GM12892 (cell line): ENCODE measurements at regions not wholly inside any gene's neighbourhood (a gene's known extent, or its start where the extent isn't known, plus 50 kb on each side); places are given as distances from the start of the nearest gene placed in this dataset.
"Not testable (repeated sequence)": the region's sequence is repeated elsewhere in the genome, so short reads cannot be mapped to it uniquely, and the experiment has no call there.

ENCODE experiments used
- DNase-seq: peaks from one replicate; pipeline ENCODE4 v3.0.0; 2011; ENCODE audit not compliant: insufficient read length
- FAIRE-seq: peaks from 2 replicates; lab custom pipeline; 2011; peaks lifted over from hg19 to GRCh38; lab: Jason Lieb, UNC
- POLR2A ChIP-seq: IDR thresholded peaks from 2 replicates; pipeline ENCODE4 v1.6.1; 2011; ENCODE audit warnings: low read depth, low read length, control low read depth
- POLR2AphosphoS5 ChIP-seq: IDR thresholded peaks from 2 replicates; pipeline ENCODE4 v1.6.1; 2011; ENCODE audit warnings: low read depth, low read length, control low read depth
- TAF1 ChIP-seq: IDR thresholded peaks from 2 replicates; pipeline ENCODE4 v1.6.1; 2011; ENCODE audit warnings: low read depth, mild to moderate bottlenecking, control low read depth, low read length, borderline replicate concordance

DNA sequence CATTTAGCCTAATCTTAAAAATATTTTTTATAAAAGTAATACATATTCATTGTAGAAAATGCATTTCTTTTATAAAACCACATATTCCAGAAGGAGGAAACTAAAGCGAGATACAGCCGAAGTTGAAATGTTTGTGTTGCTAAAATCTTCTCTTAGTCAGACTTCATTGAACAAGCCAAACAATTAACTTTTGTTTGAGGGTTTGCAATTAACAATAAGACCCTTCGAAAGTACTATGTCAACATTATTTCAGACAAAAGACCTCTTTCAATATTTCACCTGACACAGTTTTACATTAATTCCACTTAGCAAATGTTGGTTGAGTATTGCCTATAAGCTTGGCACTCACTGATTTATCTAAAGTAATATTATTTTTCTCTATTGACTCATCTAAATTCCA lies 354.0 kb upstream of the ADAMTS5 start:
- no peak for FAIRE-seq
- TF ChIP-seq POLR2A (no peak), POLR2AphosphoS5 (no peak), TAF1 (no peak)
- no peak for DNase-seq

DNA sequence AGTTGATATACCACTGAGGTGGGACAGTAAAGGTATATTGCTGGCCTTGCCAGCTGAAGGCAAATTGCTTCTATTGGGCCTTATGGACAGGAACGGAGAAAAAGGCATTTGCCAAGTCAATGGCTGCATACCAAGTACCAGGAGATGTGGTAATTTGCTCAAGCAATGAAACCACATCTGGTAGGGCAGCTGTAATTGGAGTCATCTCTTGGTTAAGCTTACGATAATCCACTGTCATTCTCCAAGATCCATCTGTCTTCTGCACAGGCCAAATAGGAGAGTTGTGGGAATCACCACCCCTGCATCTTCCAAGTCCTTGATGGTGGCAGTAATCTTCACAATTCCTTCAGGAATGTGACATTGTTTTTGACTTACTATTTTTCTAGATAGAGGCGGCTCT lies 350.7 kb upstream of the ADAMTS5 start:
- DNase-seq, FAIRE-seq: not testable (repeated sequence)

DNA sequence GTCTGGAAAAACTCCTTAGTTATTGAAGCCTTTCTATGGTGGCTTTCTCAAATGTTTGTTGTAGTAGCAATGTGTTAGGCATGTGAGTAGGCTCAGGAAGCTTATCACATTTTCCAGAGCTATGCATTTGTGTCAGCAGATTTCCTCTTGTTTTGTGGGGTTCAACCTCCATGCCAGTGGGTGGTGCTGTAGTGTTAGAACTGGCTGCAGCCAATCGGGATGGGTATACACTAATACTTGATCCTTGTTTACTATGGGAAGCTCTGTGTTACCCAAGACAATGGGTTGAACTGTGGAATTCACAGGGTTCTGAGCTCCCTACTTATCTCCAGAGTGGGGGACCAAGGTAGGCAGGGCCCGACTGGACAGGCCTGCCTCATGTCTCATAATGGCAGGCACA lies 348.5 kb upstream of the ADAMTS5 start:
- TF ChIP-seq POLR2AphosphoS5 (no peak), TAF1 (no peak), POLR2A (no peak)
- FAIRE-seq (no peak), DNase-seq (no peak)

DNA sequence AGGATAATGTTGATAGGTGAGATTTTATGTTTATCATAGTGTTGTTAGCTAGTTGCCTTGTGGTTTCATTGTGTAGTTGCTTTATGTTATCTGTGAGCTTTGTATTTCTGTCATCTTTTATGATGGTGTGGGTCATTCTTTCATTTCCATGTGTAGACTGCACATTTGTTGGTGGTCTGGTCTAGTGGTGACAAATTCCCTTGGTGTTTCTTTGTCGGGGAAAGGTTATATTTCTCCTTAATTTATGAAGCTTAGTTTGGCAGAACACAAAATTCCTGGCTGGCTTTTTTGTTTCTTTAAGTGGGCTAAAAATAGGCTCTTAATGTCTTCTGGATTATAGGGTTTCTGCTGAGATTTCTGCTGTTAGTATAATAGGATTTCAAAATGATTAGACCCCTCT lies 347.2 kb upstream of the ADAMTS5 start:
- no peak for DNase-seq
- FAIRE-seq = no peak
- TF ChIP-seq TAF1 = no peak
- TF ChIP-seq POLR2A = no peak
- no peak for TF ChIP-seq POLR2AphosphoS5

DNA sequence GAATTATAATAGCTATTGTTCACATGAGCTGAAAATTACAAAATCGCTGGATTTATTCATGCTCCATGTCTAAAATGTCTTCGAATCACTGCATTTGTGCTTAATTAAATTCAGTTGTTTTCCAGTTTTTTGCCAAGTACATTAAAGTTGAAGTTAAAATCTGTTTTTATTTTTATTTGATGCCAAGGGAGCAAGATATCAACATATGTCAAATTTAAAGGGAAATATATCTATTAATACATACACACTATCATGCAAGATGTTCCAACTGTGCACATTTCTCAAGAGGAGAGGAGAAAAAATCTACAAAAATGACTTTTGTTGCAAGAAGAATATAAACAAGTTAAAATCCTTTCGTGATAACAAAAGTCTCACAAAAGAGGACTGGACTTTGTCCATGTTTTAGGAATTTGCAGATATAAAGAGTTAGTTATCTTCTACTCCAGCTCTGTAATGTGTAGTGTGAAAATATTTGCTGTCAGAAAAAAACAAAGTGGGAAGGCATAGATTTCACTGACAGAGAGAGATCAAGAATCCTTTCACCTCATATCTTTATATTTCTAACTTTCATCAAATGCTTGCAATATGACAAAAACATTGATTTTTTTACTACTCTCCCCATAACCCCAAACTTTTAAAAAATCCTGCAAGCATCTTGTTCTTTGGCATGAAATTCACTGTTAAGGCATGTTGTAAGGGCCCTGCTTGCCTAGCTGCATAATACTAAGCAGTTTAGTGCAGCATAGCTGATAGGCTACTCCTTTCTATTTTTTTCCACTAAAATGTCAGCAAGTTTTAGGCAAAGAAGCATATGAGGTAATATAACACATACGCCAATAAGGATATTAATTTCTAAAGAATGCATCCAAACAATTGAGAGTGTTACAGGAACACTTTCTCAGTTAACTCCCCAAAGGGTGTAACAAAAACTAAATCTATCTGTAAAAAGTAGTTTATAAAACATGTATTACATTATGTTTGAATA lies 340.2 kb upstream of the ADAMTS5 start:
- DNase-seq = no peak
- TF ChIP-seq TAF1 (no peak), POLR2AphosphoS5 (no peak), POLR2A (no peak)
- no peak for FAIRE-seq

DNA sequence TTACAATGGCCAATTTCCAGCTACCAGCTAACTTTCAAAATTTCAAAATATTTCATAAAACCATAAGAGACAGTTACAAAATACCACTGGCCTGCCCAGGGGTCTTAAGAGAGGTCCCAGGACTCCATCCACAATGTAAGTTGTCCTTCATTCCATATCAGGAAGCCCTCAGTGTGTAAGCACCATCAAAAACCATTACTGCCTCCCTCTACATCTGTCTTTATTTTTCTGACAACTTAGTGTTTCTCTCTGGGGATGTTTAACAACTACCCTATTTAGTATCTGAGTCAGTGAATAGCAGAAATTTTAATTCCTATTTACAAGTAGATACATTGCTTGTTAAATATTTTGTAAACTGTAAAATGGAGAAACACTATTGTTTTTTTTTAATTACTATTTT lies 339.3 kb upstream of the ADAMTS5 start:
- DNase-seq (no peak), FAIRE-seq (no peak)
- TF ChIP-seq POLR2AphosphoS5 = no peak
- TF ChIP-seq POLR2A = no peak
- TF ChIP-seq TAF1 = no peak

DNA sequence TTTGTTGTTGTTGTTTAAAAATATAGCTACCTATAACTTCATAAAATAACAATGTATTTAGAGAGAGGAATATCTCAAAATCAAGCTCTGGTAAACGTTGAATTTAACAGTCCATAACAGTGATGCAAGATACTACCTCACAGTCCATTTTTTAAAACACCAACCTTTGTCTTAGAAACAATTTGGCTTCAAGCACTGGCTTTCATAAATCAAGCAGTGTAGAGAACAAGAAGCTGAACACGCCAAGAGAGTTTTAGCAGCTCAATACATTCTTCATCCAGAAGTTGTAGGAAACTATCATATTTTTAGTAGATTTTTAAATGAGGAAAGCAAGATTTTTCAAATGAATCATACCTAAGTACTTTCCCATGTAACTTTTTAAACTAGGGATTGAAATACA lies 334.3 kb upstream of the ADAMTS5 start:
- no peak for DNase-seq
- no peak for FAIRE-seq
- TF ChIP-seq POLR2AphosphoS5 = no peak
- TF ChIP-seq POLR2A = no peak
- TF ChIP-seq TAF1 = no peak

DNA sequence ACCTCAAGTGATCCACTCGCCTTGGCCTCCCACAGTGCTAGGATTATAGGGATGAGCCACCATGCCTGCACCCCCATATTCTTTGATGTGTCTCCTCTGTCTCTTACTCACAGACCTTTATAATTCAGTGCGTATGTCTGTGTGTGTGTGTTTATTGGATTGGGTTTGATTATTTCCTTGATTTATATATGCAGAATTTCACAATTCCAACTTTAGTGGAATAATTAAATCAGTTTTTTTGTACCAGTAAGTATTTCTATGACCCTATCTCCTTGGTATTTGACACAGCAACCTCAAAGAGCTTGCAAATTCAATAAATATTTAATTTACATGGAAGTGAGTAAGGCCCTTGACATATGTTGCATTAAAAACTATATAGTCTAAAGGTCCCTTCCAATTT lies 333.9 kb upstream of the ADAMTS5 start:
- DNase-seq (no peak), FAIRE-seq (no peak)
- TF ChIP-seq POLR2A = no peak
- no peak for TF ChIP-seq POLR2AphosphoS5
- no peak for TF ChIP-seq TAF1

DNA sequence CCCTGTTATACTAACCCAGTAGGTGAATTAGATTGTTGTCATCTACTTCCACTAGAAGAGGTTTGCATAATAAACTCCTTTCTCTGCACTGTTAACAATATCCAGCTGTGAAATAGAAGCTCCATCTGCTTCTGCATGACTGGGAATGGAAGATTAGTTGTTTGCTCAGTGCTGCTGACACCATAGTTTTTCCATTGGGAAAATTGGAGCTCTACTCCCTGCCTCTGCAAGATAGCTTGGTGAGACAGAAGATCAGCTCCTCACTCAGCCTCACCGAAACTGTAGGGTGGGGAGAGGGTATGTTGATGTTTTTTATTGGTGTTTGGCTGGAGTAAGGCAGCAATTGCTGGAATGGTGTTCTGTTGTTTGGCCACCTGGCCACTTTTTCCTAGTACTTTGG lies 331.6 kb upstream of the ADAMTS5 start:
- no peak for FAIRE-seq
- TF ChIP-seq POLR2AphosphoS5 (no peak), POLR2A (no peak), TAF1 (no peak)
- DNase-seq = no peak

DNA sequence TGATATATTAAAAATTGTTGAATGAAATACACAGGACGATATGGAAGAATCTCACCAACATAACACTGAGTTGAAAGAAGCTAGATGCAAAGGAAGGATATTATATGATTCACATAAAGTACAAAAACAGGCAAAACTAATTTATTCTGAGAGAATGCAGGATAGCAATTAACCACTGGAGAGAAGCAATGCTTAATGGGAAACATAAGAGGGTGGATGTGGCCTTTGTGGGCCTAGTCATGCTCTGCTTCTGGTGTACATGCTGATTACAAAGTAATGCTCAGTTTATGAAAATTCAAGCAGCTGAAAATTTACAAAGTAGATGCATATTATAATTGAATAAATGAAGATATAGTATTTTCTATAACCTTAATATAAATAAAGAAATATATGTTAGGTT lies 326.4 kb upstream of the ADAMTS5 start:
- TF ChIP-seq POLR2AphosphoS5 = no peak
- TF ChIP-seq TAF1 = no peak
- no peak for TF ChIP-seq POLR2A
- DNase-seq = no peak

DNA sequence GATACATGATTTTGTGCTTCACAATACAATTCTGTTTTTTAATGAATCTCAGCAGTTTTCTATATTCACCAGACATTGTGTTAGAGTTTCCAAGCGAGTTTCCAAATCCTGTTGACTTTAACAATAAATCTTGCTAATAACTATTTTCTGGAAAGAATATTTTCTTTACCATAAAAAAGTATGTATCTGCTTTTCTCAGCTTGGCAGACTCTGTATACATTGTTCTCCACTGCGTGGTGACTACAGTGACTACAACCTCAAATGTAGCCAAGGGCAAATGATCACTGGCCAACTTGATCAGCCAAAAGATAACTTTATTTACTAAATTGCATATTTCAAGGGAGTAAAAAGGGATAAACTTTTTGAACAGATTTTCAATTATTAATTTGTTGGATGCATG lies 325.9 kb upstream of the ADAMTS5 start:
- TF ChIP-seq POLR2A (no peak), TAF1 (no peak), POLR2AphosphoS5 (no peak)
- FAIRE-seq (no peak), DNase-seq (no peak)

More for the DNA sequence above, 326.4 kb upstream of the ADAMTS5 start:
- no peak for FAIRE-seq

DNA sequence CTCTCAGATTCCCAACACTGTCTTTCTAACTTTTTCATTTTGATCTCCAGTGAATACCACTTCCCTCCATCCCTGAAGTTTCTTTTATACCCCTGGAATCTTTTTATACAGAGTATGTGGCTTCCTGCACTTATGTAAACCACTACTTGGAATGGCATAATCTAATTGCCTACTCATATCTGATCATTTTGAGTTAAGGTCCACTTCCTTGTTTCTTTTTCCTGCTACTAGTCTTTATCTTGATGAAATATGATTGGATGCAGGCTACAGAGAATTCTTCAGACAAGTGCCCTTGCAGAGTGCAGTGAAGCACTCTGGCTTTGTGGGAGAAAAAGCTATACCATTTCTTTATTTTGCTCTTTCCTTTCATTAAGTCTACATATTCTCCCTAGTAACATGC lies 325.3 kb upstream of the ADAMTS5 start:
- DNase-seq (no peak), FAIRE-seq (no peak)
- no peak for TF ChIP-seq TAF1
- TF ChIP-seq POLR2AphosphoS5 = no peak
- no peak for TF ChIP-seq POLR2A
